ENCODE measurements at regions not wholly inside any gene's neighbourhood (a gene's known extent, or its start where the extent isn't known, plus 50 kb on each side); places are given as distances from the start of the nearest gene placed in this dataset.

GRCh38 chr1:229879746-229880145 is 187.3 kb upstream of the GALNT2 start:
- no peak for TF ChIP-seq CTCF (conservative IDR thresholded peaks at IDR 0.05; ENCODE audit: low read depth, low read length)
- H3K4me3 ChIP-seq (ENCODE audit: low read depth, low read length): no peak overlapping the region
- no peak for DNase-seq (ENCODE audit: low read depth)

GRCh38 chr1:229880271-229881170 is 186.5 kb upstream of the GALNT2 start:
- no peak for DNase-seq (ENCODE audit: low read depth)
- TF ChIP-seq CTCF (conservative IDR thresholded peaks at IDR 0.05; ENCODE audit: low read depth, low read length): no peak
- no peak overlapping the region for H3K4me3 ChIP-seq (ENCODE audit: low read depth, low read length)

GRCh38 chr1:229882621-229883020 is 184.4 kb upstream of the GALNT2 start:
- no peak for TF ChIP-seq CTCF (conservative IDR thresholded peaks at IDR 0.05; ENCODE audit: low read depth, low read length)
- no peak overlapping the region for H3K4me3 ChIP-seq (ENCODE audit: low read depth, low read length)
- DNase-seq (ENCODE audit: low read depth): no peak

GRCh38 chr1:229883504-229884200 is 183.4 kb upstream of the GALNT2 start:
- no peak overlapping the region for H3K4me3 ChIP-seq (ENCODE audit: low read depth, low read length)
- no peak for DNase-seq (ENCODE audit: low read depth)
- TF ChIP-seq CTCF (conservative IDR thresholded peaks at IDR 0.05; ENCODE audit: low read depth, low read length): no peak

GRCh38 chr1:229884765-229885164 is 182.3 kb upstream of the GALNT2 start:
- H3K4me3 ChIP-seq (ENCODE audit: low read depth, low read length): no peak overlapping the region
- no peak for DNase-seq (ENCODE audit: low read depth)
- TF ChIP-seq CTCF (conservative IDR thresholded peaks at IDR 0.05; ENCODE audit: low read depth, low read length): no peak

- no peak for DNase-seq (ENCODE audit: low read depth)
- H3K4me3 ChIP-seq (ENCODE audit: low read depth, low read length): no peak overlapping the region
- no peak for TF ChIP-seq CTCF (conservative IDR thresholded peaks at IDR 0.05; ENCODE audit: low read depth, low read length)
Measured at GRCh38 chr1:229885568-229886495, 181.2 kb upstream of the GALNT2 start.
